AG09309 (cell line): ENCODE measurements at regions not wholly inside any gene's neighbourhood (a gene's known extent, or its start where the extent isn't known, plus 50 kb on each side); places are given as distances from the start of the nearest gene placed in this dataset.

ENCODE experiments used
- DNase-seq: peaks from one replicate; pipeline ENCODE4 v3.0.0-alpha.2; 2010; ENCODE audit warnings: low read depth
- H3K4me3 ChIP-seq: 2 replicates; pipeline ENCODE4 v1.5.1; 2011; ENCODE audit warnings: mild to moderate bottlenecking, low read depth, low read length, moderate library complexity; ENCODE audit not compliant: control insufficient read depth
- TF ChIP-seq, protein P1 (sequence below): IDR thresholded peaks from 2 replicates; pipeline ENCODE4 v1.5.1; 2011; ENCODE audit warnings: mild to moderate bottlenecking, low read depth, low read length, inconsistent platforms; ENCODE audit not compliant: insufficient read depth, control insufficient read depth; ENCODE audit errors: missing control alignments

DNA sequence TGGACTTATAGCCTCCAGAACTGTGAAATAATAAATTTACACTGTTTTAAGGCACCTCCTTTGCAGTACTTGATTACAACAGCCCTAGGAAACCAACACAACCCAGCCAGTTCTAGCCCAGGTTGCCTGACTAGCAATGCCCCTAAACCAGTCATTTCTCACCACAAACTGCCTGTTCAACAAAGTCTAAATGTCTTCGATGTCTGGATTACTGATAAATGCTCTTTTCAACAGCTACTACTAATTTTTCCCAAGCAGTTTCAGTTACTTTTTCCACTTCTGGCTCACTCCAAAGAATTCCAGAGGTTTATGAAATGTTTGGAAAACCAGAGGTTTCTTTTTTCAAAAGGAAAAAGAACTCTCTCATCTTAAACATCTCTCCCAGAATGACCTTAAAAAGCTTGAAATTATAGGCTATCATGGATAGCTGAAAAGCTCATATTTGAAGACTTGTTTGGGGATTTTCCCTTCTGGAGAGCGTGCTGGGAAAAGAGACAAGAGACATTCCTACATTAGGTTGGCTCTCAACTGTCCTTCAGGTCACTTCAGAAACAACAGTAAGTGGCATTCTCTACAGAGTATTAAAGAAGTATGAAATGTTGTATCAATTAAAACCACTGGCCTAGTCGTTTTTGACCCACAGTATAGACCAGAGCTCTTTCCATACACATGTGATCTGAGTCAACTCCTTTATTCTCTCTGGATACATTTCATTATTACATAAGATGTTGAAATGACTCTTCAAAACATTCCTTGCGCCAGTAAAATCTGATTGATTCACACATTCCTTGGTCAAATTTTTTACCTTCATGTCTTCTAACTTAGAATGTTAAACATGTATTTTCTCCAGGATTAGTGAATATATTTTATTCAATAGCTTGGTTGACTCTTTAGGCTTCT is 265.9 kb downstream of the COL12A1 start:
- DNase-seq, result no peak
- H3K4me3 ChIP-seq, result no peak overlapping the region
- TF ChIP-seq, protein P1, sequence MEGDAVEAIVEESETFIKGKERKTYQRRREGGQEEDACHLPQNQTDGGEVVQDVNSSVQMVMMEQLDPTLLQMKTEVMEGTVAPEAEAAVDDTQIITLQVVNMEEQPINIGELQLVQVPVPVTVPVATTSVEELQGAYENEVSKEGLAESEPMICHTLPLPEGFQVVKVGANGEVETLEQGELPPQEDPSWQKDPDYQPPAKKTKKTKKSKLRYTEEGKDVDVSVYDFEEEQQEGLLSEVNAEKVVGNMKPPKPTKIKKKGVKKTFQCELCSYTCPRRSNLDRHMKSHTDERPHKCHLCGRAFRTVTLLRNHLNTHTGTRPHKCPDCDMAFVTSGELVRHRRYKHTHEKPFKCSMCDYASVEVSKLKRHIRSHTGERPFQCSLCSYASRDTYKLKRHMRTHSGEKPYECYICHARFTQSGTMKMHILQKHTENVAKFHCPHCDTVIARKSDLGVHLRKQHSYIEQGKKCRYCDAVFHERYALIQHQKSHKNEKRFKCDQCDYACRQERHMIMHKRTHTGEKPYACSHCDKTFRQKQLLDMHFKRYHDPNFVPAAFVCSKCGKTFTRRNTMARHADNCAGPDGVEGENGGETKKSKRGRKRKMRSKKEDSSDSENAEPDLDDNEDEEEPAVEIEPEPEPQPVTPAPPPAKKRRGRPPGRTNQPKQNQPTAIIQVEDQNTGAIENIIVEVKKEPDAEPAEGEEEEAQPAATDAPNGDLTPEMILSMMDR, result no peak

DNA sequence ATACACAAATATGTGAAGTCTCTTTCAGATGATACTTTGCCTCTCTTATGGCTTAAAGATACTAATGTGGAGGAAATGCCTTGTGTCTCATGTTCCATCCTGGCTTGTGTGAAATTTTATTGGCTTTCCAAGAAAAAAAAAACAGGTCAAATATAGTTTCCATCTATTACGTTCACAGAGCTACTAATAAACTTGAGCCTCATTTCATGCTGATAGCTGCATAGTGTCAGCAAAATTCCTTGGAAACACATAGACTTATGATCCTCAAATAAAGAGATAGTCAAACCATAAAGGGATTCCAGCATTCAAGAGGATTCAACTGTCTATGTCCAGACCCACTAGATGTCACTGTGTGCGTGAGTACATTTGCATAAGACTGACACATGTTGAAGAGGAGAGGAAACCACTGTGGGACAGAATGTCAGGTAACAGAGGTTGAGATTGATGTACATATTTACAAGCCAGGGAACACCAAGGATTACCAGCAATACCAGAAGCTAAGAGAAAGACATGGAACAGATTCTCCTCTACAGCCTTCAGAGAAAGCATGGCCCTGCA is 266.6 kb downstream of the COL12A1 start:
- TF ChIP-seq, protein P1, result no peak
- DNase-seq, result no peak

DNA sequence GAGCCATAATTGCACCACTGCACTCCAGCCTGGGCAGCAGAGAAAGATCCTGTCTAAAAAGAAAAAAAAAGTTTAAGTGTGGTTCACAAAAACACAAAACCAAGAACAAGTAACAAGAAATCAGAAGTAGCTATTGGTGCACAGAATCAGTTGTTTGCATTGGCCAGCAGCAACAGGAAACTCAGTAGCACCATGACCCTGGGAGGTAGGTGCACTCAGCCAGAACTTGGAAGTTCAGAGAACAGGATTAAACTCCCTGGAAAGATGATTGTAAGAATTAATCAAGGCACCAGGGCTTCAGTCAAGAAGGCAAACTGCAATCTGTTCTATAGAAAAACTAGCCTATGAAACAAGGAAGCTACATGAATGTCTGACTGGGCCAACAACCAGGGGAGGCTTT is 267.9 kb downstream of the COL12A1 start:
- no peak overlapping the region for H3K4me3 ChIP-seq
- no peak for DNase-seq
- TF ChIP-seq, protein P1, result no peak

More for the DNA sequence above, 266.6 kb downstream of the COL12A1 start:
- H3K4me3 ChIP-seq, result no peak overlapping the region

DNA sequence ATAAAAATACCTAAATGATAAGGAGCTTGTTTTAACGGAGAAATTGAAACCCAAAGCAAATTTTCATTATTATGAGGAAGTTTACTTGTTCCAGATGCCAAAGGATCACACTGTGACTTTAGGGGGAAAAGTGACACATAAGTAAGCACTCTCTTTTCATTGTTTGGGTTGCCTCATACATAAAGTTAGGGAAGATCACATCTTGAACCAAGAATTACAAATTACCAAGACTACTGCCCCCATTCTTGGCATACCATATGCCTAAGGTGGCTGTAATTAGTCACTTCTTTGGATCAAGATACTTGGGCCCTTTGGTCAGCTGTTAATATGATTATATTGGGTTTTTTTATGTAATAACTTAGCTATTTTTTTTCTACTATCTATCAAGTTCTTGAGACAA is 269.0 kb downstream of the COL12A1 start:
- DNase-seq, result peak; percentile 40

DNA sequence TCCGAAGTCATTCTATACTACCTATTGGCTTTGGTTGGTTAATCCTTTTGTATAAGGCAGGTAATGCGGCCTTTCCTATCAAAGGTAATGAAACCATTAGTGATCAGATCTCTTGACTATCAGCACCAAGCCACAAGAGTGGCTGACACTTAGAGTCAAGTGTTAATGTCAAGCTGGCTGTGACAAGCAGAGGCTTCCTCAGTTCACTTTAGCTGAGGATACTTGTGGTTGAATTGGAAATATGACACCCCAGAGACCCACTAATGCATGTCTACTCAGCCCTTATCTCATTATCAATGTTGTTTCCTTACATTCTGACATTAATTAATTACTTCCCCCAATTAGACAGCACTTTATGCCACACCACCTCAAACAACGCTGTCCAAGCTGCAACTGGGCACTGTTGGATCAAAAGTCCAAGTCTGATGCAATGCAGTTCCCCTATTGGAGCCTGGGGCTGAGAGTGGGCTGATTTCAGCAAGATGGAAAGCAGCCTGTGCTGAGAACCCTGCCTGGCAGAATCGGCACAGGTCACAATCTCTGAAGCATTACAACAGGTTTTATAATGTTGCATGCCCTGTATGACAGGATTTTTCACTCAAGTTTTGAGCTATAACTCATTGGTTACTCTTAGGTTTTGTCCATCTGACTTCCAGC is 273.5 kb downstream of the COL12A1 start:
- TF ChIP-seq, protein P1, result no peak
- H3K4me3 ChIP-seq, result no peak overlapping the region
- DNase-seq, result no peak

More for the DNA sequence above, 269.0 kb downstream of the COL12A1 start:
- TF ChIP-seq, protein P1, result no peak
- H3K4me3 ChIP-seq, result no peak overlapping the region

DNA sequence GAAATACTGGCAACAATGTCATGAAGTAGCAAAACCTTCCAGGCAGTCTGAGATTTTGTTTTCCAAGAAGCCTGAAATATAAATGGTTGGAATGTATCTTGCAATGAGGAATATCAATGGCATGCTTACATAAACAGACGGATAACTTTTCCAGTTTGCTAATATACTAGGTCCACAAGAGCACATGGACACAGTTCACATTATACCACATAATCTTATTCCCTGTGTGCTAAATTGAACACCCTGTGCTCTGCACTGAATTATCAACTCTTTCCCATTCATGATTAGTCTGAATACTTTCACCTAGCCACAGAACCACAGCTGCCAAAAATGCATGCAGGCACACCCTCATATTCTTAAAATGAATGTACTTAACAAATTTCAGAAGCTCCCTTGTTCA is 274.3 kb downstream of the COL12A1 start:
- no peak overlapping the region for H3K4me3 ChIP-seq
- TF ChIP-seq, protein P1, result no peak
- DNase-seq, result peak; percentile 93
